ENCODE measurements at regions not wholly inside any gene's neighbourhood (a gene's known extent, or its start where the extent isn't known, plus 50 kb on each side); places are given as distances from the start of the nearest gene placed in this dataset.

- Histone ChIP-seq H3K9me2 (ENCODE audit: insufficient read depth) (no peaks in the 10 kb centered on the region), H3K4me1 (ENCODE audit: insufficient read depth) (no peaks in the 10 kb centered on the region), H2AFZ (no peak overlapping the region), H3K27ac (ENCODE audit: low read depth) (no peak overlapping the region), H3F3A (replicated peaks; ENCODE audit: low read depth) (no peaks in the 10 kb centered on the region), H3K36me3 (ENCODE audit: insufficient read depth) (no peaks in the 10 kb centered on the region), H3K79me2 (replicated peaks; ENCODE audit: insufficient read depth) (no peaks in the 10 kb centered on the region), H3K4me3 (no peak overlapping the region), H3K27me3 (ENCODE audit: insufficient read depth) (no peaks in the 10 kb centered on the region), H4K20me1 (replicated peaks; ENCODE audit: insufficient read depth) (no peaks in the 10 kb centered on the region), H3K4me2 (no peak overlapping the region)
- TF ChIP-seq STAT1 (IDR thresholded peaks at IDR 0.05; ENCODE audit: unreplicated experiment) (no peak), EZH2 (IDR thresholded peaks at IDR 0.05; ENCODE audit: low read depth, unreplicated experiment) (no peak), ETS1 (IDR thresholded peaks at IDR 0.05) (no peak), CREB1 (CRISPR knock-in tag; IDR thresholded peaks at IDR 0.05; ENCODE audit: low read depth) (no peak), JUNB (IDR thresholded peaks at IDR 0.05; ENCODE audit: unreplicated experiment) (no peak), ZNF114 (CRISPR knock-in tag; IDR thresholded peaks at IDR 0.05) (no peak), POLR2AphosphoS5 (IDR thresholded peaks at IDR 0.05; ENCODE audit: low read depth) (no peak), EZH2phosphoT487 (IDR thresholded peaks at IDR 0.05; ENCODE audit: unreplicated experiment) (no peak), ZNF331 (CRISPR knock-in tag; IDR thresholded peaks at IDR 0.05; ENCODE audit: low read depth) (no peak), CTCF (conservative IDR thresholded peaks at IDR 0.05; ENCODE audit: low read depth in 2 of 2) (no peak)
- Mint-ChIP-seq H3K27me3 (ENCODE audit: insufficient read depth, low read depth, poor library complexity) (no peaks in the 10 kb centered on the region), H3K27ac (no peak overlapping the region), H3K4me1 (no peaks in the 10 kb centered on the region; the same call in 2 of the 3 replicates), H3K36me3 (ENCODE audit: low read depth) (peaks cover 2% of the 10 kb centered on the region; the same call in 1 of the 3 replicates), H3K4me3 (no peak overlapping the region), H3K9me3 (no peaks in the 10 kb centered on the region)
- ATAC-seq (no peak), DNase-seq (ENCODE audit: low spot score) (no peak)
These were observed 57.4 kb downstream of the PRR20E start for GRCh38 chr13:57224414-57224813.

GRCh38 chr13:57250472-57250871 is 83.5 kb downstream of the PRR20E start:
- Histone ChIP-seq H3F3A (replicated peaks; ENCODE audit: low read depth) (no peaks in the 10 kb centered on the region), H3K4me3 (no peak overlapping the region), H3K36me3 (ENCODE audit: insufficient read depth) (no peaks in the 10 kb centered on the region), H3K79me2 (replicated peaks; ENCODE audit: insufficient read depth) (no peaks in the 10 kb centered on the region), H3K9me2 (ENCODE audit: insufficient read depth) (no peaks in the 10 kb centered on the region), H3K4me1 (ENCODE audit: insufficient read depth) (no peaks in the 10 kb centered on the region), H3K4me2 (no peak overlapping the region), H2AFZ (no peak overlapping the region), H4K20me1 (replicated peaks; ENCODE audit: insufficient read depth) (no peaks in the 10 kb centered on the region), H3K27ac (ENCODE audit: low read depth) (no peak overlapping the region), H3K27me3 (ENCODE audit: insufficient read depth) (no peaks in the 10 kb centered on the region)
- ATAC-seq: no peak
- H3K9me3 Mint-ChIP-seq: no peaks in the 10 kb centered on the region
- H3K27ac Mint-ChIP-seq: no peak overlapping the region
- no peak overlapping the region for H3K4me3 Mint-ChIP-seq
- DNase-seq (ENCODE audit: low spot score): no peak
- no peaks in the 10 kb centered on the region for H3K36me3 Mint-ChIP-seq (ENCODE audit: low read depth)
- no peaks in the 10 kb centered on the region for H3K27me3 Mint-ChIP-seq (ENCODE audit: insufficient read depth, low read depth, poor library complexity)
- no peaks in the 10 kb centered on the region for H3K4me1 Mint-ChIP-seq
- no peak for TF ChIP-seq CREB1 (CRISPR knock-in tag; IDR thresholded peaks at IDR 0.05; ENCODE audit: low read depth)
- no peak for TF ChIP-seq POLR2AphosphoS5 (IDR thresholded peaks at IDR 0.05; ENCODE audit: low read depth)
- no peak for TF ChIP-seq REST (IDR thresholded peaks at IDR 0.05; ENCODE audit: unreplicated experiment)
- no peak for TF ChIP-seq JUNB (IDR thresholded peaks at IDR 0.05; ENCODE audit: unreplicated experiment)
- no peak for TF ChIP-seq ZNF331 (CRISPR knock-in tag; IDR thresholded peaks at IDR 0.05; ENCODE audit: low read depth)
- TF ChIP-seq CTCF (conservative IDR thresholded peaks at IDR 0.05; ENCODE audit: low read depth in 2 of 2): no peak
- TF ChIP-seq ZNF114 (CRISPR knock-in tag; IDR thresholded peaks at IDR 0.05): no peak
- no peak for TF ChIP-seq ETS1 (IDR thresholded peaks at IDR 0.05)
- TF ChIP-seq NANOG (IDR thresholded peaks at IDR 0.05; ENCODE audit: borderline replicate concordance): no peak
- no peak for TF ChIP-seq EZH2 (IDR thresholded peaks at IDR 0.05; ENCODE audit: low read depth, unreplicated experiment)
- no peak for TF ChIP-seq EZH2phosphoT487 (IDR thresholded peaks at IDR 0.05; ENCODE audit: unreplicated experiment)

Measured in GM23338 (cell line).